ENCODE measurements at regions not wholly inside any gene's neighbourhood (a gene's known extent, or its start where the extent isn't known, plus 50 kb on each side); places are given as distances from the start of the nearest gene placed in this dataset.
"Not testable (repeated sequence)": the region's sequence is repeated elsewhere in the genome, so short reads cannot be mapped to it uniquely, and the experiment has no call there.

DNA sequence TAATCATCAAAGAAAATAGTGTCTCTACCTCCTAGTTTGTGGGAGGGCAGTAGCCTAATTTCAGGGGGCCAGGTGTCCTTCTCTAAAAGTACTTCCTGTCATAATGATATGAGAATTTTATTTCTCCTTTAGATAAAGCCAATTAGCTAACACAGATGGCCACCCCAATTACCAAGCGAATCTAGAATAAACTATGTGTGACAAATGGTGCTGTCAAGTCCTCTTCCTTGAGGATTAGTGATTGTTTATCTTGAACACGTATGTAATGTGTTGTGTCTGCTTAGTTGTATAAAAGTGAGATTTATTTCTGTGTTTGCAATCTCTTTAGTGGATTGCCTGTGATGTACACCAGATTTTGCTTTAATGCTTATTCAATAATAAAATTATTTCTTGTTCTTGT lies 1120.0 kb downstream of the SORCS1 start:
- no peak for DNase-seq

DNA sequence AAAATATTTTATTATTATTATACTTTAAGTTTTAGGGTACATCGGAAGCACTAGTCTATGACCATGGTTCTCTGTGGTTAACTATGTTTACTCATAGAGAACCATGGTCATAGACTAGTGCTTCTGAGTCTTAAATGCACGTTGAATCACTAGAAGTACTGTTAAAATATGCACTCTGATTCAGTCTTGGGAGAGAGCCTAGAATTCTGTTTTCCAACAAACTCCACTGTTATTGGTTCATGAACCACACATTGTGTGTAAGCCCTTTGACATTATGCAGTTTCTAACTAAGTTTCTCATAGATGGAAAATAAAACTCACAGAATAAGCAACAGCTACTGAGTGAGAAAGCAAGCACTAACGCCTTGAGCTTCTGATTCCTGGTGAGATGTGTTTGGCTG lies 1120.6 kb downstream of the SORCS1 start:
- no peak for DNase-seq

DNA sequence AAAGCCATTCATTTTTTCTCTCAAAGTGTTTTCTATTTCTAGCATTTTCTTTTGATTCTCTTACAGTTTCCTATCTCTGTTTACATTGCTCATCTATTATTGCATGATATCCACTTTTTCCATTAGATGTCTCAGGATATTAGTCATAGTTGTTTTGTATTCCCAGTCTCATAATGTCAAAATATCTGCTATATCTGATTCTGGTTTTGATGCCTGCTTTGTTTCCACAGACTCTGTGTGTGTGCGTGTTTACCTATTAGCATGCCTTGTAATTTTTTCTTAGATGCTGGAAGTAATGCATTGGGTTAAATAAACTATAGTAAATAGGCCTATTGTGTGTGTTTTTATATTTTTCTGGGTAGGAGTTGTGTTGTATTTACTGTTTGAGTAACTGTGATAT lies 1126.3 kb downstream of the SORCS1 start:
- DNase-seq = no peak

DNA sequence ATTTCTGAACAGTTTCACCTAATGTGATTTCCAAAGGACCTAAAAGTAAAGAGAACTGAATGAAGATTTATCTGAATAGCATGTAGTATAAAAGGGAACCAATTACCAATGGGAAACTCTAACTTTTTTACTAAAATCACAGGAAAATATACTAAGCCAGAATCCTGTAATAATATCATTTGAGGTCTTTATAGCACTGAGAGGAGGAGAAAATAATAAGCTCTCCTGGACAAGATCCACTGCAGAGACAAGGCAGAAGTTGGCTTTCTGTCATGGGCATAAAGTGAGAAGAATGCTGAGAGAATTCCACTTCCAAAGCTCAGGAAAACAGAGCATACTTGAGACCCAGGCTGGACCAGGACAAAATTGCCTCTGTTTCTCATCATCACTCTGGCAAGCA lies 1131.4 kb downstream of the SORCS1 start:
- DNase-seq = no peak

DNA sequence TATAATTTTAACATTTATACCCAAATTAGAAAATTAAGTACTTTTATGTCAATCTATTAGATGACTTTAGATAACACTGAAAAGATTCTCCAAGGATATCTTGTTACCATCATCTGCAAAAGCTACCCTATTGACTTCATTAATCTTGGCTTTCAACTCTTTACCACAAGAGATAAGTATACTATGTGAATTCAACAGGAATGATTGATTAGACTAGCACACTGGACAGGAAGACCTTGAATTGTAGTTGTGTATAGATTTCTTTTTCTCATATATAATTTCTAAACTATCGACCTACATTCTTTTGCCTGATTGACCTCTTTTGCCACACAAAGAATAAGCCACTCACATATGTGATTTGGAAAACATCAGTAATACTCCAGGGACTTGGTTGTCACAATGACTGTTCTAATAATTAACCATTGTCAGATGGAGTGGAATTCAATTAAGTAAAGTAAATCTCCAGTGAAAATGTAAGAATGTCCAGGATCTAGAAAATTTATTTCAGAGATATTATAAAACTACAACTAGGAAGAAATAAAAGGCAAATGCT lies 1132.0 kb downstream of the SORCS1 start:
- no peak for DNase-seq

DNA sequence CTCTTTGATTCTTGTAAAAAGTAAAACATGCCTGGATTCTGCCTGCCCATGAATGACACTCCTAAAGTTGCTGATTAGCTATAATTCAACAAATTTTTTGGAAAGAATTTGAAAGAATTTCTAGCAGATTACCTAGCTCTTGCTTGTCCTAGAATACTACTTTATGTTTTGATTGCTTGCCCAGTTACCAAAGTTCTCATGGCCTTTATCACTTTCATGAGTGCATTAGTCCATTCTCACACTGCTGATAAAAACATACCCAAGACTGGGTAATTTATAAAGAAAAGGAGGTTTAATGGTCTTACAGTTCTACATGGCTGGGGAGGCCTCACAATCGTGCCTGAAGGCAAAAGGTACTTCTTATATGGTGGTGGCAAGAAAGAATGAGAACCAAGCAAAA lies 1137.3 kb downstream of the SORCS1 start:
- DNase-seq = no peak

DNA sequence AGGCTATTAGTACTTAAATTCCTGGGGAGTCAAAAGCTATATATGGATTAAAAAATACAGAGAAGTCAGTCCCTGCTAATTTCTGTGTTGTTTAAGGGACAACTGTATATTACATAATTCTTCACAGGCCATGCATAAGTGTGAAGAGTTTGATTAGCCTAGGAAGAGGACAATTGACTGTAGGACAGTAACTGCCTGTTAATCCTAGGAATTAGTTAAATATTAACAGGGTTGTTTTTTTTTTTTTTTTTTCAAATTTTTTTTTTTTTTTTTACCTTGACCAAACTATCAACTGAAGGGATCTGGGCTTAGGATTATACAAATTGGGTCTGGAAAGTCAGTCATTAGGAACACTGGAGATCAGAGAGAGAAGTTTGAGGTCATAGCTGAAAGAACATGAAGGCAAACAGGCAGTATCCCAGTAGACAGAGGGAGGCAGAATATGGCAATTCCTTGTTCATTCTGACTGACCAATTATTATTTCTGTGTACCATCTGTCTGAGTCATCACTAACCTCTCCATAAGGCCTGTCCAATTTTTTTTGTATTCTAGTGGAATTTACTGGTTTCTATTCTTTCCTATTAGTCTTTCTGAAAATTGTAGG lies 1139.2 kb downstream of the SORCS1 start:
- no peak for DNase-seq

DNA sequence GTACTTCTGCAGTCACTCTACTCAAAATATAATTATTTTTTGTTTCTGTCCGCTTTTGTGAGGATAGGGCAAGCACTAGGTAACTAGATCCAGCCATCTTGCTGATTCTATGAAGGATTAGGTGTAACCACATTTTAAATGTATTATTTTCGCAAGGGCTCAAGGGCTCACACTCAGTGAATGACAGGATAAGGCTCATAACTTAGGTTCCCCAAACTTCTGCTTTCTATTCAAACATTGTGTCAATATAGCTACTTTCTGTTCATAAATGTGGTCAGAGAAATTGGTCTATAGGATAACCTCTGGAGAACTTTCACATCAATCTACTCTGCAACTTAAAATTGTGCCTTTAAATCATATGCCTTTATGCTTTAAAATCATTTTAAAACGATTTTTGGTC lies 1141.2 kb downstream of the SORCS1 start:
- no peak for DNase-seq

DNA sequence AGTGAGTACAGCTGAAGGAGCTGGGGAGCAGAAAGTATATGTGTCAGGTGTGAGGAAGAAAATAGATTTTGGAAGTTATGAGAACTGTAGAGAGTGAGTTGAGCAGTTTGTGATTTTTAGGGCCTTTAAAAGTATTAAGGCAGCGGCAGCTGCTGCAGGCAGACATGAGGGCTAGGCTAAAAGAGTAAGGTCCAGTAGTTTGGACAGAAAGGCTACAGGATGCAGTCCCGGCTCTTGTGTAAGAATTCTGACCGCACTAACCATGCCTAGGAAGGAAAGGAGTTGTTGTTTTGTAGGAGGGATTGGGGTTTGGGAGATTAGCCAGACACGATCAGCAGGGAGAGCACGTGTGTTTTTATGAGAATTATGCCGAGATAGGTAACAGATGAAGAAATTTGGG lies 1144.9 kb downstream of the SORCS1 start:
- DNase-seq = not testable (repeated sequence)

DNA sequence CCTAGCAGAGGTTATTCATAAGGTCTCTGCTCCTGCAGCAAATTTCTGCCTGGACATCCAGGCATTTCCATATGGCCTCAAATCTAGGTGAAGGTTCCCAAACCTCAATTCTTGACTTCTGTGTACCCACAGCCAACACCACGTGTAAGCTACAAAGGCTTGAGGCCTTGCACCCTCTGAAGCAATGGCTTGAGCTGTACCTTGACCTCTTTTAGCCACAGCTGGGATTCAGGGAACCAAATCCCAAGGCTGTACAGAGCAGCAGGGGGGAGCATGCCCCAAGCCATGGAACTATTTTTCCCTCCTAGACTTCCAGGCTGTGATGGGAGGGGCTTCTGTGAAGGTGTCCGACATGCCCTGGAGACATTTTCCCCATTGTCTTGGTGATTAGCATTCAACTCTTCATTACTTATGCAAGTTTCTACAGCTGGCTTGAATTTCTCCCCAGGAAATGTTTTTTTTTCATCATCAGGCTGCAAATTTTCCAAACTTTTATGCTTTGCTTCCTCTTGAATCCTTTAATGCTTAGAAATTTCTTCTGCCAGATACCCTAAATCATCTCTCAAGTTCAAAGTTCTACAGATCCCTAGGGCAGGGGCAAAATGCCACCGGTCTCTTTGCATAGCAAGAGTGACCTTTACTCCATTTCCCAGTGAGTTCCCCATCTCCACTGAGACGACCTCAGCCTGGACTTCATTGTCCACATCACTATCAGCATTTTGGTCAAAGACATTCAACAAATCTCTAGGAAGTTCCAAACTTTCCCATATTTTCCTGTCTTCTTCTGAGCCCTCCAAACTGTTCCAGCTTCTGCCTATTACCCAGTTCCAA lies 1148.9 kb downstream of the SORCS1 start:
- DNase-seq = not testable (repeated sequence)

DNA sequence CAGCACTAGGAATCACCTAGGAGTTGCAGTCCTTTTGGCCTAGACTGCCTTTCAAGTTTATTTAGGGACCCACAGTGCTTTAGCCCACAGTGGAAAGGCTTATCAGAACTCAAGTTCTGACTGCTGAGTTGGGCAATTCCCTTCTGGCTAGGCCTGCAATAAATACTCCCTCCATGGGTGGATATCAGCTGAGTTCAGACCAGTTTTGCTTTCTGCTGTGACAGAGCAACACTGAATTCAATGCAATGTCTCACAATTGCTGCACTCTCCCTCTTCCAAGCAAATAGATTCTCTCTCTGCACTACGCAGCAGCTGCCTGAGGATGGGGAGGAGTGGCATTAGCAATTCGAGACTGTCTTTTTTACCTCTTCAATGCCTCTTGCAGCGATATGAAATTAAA lies 1153.3 kb downstream of the SORCS1 start:
- no peak for DNase-seq

DNA sequence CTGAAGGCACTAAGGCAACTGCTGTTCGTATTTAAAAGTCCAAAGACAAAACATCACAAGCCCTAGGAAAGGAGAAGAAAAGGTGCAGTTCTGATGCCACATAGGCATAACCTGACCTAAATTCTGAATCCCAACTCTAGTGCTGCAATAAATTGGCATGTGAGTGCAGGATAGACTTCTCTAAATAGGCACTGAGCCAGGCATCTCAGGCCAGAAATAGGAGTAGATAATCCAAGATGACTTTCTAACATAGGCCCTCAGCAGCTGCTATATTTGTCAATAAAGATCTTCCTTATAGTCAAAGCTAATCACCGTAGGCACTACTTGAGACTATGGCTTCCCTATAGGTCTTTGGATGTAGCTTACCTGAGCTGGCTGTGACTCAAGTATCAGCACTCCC lies 1163.8 kb downstream of the SORCS1 start:
- DNase-seq = no peak

DNA sequence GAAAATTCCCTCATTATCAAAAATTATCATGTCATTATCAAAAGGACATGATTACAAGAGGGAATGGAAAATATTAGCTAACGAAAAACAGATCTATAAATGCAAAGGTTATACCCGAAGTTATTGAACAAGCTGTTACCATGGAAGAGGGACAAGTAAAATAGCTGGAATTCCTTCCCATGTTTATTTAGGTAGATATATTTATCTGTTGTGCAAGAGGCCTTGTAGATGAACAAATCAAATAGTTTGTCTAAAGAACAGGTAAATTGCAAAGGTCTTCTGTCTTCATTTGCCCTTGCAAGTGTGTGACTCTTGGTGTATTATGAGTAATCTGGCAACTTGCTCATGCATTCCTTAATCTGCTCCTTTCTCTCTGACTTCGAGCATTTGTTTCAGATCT lies 1170.9 kb downstream of the SORCS1 start:
- DNase-seq = no peak

DNA sequence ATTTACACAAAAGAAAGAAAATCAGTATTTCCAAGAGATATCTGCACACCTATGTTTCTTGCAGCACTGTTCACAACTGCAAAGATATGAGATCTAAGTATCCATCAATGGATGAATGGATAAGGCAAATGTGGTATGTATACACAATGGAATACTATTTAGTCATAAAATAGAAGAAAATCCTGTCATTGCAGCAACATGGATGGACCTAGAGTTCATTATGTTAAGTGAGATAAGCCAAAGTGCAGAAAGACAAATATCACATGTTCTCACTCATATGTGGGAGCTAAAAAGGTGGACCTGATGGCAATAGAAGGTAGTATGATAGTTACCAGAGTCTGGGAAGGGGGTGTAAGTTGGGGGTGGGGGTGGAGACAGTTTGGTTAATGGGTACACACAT lies 1171.6 kb downstream of the SORCS1 start:
- no peak for DNase-seq

DNA sequence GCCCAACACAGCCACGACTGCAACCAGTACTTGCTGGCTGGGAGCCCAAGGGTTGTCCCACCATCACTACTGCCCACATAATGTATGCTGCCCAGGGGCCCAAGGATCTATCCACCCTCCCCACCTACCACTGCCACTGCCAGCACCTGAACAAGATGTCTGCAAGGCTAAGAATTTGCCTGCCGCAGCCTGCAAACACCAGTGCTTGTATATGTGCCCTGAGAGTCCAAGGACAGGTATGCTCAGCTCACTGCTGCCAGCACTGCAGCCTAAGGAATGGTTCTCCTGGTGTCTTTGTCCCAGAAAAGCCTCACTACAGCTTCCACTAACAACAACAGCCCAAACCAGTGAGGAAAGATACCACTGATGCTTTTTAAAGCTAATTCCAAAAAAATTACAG lies 1174.0 kb downstream of the SORCS1 start:
- DNase-seq = no peak

DNA sequence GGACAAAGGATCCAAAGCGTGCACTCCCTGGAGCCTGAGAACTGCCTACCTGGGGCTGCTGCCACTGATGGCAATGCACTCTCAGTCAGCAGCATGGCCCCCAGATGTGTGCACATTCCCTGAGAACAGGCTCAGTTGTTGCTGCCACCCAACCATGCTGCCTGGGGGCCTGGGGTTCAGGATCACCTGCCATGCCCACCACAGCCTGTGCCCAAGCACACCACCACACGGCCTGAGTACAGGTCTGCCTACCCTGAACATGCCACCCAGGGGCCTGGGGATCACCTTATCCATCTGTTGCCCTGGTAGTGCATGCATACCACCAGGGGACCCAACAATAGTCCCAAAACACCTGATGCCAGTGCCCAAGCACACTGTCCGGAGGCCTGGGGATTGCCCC lies 1174.5 kb downstream of the SORCS1 start:
- DNase-seq = no peak

DNA sequence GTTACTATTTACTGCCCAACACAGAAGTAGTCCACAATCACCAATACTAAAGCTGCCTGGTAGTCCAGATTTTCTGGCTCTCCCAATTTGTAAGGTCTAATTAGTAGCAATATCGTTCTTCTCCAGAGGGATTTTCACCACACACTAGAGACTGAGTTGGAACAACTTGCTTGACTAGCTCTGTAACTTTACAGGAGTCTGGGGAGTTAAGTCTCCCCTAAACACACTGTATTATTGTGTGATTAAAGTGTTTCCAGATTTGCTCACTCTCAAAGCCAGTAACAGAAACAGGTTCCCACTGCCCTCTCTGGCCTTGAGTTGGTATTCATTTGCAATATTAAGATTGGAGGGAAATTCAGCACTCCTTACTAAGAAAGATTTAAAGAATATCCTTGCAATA lies 1175.7 kb downstream of the SORCS1 start:
- no peak for DNase-seq

DNA sequence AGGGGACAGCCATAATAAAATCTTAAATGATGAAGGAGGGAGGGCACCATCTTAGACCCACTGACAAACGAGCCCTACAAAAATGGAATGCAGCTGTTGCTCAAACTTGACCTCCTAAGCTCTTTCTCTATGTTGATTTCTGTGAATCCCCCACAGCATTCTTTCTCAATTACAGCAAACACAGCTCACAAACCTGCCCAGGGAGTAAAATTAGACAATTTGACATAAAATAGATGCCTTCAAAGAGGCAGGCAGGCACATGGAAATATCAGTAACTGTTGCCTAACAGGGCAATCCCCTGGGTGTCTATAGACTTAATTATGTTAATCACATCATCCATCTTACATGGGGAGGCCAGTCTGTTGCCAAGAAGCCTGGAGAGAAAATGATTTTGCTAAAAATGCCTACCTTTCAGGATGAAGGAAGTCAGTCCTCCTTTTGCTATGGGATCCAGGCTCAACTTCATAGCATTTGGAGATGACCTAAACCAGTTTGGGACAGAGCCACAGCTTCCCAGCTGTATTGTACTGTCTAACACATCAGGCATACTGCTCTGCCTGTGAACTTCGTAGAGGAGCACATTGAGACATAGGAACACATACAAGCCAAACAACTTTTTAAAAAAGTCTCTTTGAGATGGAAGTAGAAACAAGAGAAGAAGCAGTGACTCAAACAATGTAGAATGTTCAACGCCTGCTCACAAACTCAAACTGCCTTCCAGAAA lies 1177.4 kb downstream of the SORCS1 start:
- DNase-seq = no peak

DNA sequence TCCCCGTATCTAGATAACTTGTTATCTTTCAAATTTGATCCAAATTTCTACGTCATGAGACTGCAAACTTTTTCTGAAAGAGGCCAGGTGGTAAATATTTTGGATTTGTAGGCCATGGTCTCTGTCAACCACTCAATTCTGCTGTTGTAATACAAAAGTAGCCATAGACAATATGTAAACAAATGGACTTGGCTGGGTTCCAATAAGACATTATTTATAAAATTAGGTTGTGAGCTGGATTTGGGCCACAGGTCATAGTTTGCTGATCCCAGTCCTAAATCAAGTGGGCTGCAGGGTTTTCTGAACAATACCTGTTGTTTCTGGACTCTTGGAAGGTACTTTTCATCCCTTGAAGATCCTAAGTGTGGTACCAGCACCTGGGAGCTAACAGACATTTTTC lies 1178.0 kb downstream of the SORCS1 start:
- no peak for DNase-seq

DNA sequence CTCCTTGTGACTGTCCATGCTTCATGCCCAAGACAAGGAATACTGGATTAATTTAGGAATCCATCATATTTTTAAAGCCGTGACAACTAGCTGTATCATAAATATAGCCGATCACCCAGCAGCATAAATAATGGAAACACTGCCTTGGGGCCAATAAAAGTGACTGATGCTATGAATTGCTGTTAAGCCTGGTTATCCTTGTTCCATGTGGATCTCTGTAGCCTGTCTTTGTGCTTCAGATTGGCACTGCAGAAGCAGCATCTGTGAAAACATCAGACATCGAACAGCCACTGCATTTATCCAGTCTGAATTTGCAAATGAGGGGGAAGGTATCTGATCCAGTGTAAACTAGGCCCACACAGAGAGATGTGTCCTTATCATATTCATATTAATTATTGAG lies 1181.8 kb downstream of the SORCS1 start:
- no peak for DNase-seq

DNA sequence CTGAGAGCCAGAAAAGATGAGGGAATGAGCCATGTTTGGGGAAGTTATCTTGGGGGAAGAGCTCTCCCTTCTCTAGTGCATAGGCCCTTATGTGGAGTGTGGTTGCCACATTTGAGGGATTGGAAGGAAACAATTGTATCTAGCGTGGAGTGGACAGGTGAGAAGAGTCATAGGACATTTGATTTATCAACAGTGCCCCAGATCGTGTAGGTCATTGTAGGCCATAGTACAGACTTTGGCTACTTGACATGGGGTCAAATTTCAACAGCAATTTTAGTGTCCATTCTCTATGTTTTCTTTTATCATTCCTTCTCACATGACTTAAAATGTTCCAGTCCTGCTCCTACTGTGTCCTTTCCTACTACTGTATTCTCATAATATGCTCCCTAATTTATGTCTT lies 1182.8 kb downstream of the SORCS1 start:
- DNase-seq = no peak

DNA sequence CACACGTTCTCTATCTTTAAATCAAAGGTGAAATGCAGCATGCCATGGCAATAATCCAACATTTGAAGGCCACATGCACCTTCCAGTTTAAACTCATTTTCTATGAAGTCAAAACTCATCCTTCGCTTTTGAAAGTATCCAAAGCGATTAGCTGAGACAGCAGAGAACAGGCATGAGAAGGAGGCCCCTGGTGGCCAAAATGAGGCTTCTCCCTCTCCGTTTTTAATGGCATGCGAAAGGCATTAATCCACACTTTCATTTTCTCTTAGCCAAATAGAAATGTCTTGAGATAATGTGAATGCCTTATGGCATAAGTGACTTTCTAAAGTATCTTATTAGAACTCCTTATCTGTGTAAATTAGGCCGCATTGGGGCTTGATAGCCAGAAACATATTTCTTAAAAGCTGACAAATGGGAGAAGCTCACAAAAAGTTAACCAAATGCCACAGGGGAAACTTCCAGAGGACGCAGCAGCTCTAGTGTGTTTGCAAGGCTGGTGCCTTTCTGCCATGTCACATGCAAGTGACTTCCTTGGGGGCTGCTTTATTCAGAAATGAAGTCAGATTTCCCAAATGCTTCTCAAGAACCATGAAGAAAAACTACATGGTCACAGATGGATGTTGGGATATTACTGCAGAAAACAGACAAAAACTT lies 1189.6 kb downstream of the SORCS1 start:
- DNase-seq = no peak

DNA sequence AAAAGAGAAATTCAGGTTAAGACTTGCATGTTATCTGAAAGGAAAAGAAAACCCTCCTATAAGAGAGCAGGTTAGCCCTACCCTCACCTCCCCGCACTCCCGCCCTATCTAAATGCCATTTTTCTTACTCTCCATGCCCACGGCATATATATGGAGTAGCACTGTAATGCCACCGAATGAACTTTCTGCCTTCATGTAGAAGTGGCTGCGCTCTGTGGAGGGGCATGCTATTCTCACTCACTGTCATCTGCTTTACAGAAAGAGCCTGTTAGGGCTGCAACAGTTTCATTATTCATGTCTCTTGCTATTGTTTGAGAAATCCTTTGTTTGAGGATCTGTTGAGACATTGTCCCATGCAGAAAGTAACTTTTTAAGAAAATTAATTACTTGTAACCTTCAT lies 1190.6 kb downstream of the SORCS1 start:
- DNase-seq = no peak
